NCI-H1417 treated with DMSO at 0.1 percent for 48 hours (cell line): ENCODE measurements at regions not wholly inside any gene's neighbourhood (a gene's known extent, or its start where the extent isn't known, plus 50 kb on each side); places are given as distances from the start of the nearest gene placed in this dataset.

Experiments
- DNase-seq: peaks from one replicate; lab custom pipeline; 2025; lab: John Stamatoyannopoulos, UW

GRCh38 chr12:77299001-77299400 lies 233.6 kb upstream of the E2F7 start:
- no peak for DNase-seq

DNA sequence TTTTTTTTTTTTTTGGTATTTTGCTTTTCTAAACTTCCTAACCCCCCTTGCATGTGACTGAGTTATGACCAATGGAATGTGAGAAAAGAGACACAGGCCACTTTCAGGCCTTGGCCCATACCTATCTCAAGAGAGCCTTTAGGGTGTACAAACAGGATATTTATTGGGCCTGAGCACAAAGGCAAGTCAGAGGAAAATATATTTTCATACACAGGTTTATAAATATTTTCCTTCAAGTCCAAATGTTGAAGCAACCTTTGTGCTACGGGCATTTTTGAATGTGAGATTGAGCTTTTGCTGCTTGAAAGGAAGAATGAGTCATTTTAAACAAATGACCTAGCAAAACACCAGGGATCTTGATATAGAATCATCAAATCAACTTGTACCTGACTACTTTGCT lies 228.6 kb upstream of the E2F7 start:
- DNase-seq: no peak

- DNase-seq: no peak
Measured at GRCh38 chr12:77274926-77275325, 209.6 kb upstream of the E2F7 start.

GRCh38 chr12:77273898-77274297 lies 208.5 kb upstream of the E2F7 start:
- no peak for DNase-seq

- DNase-seq: no peak
Measured at GRCh38 chr12:77256956-77257355, 191.6 kb upstream of the E2F7 start.

DNA sequence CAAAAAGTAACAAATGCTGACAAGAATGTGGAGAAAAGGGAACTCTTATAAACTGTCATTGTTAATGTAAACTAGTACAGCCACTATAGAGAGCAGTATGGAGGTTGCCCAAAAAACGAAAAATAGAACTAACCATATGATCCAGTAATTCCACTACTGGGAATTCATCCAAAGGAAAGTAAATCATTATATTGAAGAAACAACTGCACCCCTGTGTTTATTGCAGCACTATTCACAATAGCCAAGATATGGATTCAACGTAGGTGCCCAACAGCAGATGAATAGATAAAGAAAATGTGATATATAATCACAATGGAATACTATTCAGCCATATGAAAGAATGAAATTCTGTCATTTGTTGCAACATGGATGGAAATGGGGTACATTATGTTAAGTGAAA lies 188.0 kb upstream of the E2F7 start:
- DNase-seq: no peak

GRCh38 chr12:77251799-77252198 lies 186.4 kb upstream of the E2F7 start:
- no peak for DNase-seq

GRCh38 chr12:77249892-77250291 lies 184.5 kb upstream of the E2F7 start:
- DNase-seq: no peak

- no peak for DNase-seq
Measured at GRCh38 chr12:77248036-77248435, 182.7 kb upstream of the E2F7 start.

- DNase-seq: no peak
Measured at GRCh38 chr12:77247542-77247941, 182.2 kb upstream of the E2F7 start.

GRCh38 chr12:77243345-77243744 lies 178.0 kb upstream of the E2F7 start:
- DNase-seq: no peak

- no peak for DNase-seq
Measured at GRCh38 chr12:77239617-77240016, 174.2 kb upstream of the E2F7 start.

- DNase-seq: no peak
Measured at GRCh38 chr12:77238335-77238734, 173.0 kb upstream of the E2F7 start.

- DNase-seq: no peak
Measured at GRCh38 chr12:77237896-77238295, 172.5 kb upstream of the E2F7 start.

GRCh38 chr12:77236066-77236465 lies 170.7 kb upstream of the E2F7 start:
- no peak for DNase-seq

- DNase-seq: no peak
Measured at GRCh38 chr12:77232045-77232444, 166.7 kb upstream of the E2F7 start.

DNA sequence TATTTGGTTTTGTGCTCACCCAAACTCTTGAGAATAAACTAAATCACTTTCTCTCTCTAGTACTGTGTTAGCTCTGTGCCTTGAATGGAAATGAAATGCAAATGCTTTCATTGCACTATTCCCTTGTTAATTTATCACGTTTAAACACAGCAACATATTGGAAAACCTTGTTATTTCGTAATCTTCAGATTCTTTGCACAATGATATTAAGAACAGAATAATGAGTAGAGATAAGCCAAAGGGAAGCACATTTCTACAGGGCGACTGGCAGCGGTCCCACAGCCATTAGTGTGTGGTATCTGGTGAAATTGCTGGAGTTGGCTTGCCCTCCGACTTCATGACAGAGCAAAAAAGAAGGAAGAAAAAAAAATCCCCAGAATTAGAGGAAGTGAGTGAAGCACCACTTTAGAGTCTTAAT lies 166.1 kb upstream of the E2F7 start:
- DNase-seq: no peak

DNA sequence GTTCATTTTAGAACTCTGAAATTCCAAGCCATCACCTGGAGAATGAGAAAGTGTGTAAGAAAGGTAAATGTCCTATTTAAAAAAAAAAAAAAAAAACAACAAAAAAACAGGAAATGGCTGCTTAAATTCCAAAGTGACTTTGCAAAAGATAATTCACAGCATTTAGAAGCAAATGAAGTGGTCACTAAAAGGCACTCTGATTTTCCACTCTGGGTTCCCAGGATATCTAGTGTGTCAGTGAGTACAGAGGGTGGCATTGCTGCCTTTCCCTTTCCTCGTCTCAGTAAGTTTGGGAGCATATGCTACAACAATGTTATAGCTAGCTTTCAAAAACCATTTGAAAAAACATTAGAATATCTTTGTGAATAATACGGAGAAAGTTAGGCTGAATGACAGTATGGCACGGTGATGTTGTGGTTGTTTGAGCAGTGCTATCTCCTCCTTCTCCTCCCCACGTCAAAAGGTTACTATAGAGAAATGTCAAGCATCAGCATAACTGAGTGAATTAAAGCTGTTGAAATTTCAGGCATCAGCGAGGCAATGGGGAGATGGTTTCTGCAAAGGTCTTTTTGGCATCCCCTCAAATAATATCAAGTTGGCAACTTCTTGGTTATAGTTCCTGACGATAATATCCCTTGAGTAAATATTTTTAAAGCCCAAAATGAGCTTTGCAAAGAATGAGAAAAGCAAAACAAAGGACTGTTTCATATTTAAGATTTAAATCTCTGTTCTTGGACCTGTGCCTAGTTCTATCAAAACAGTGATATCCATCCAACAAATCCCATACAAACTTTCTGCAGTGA lies 164.5 kb upstream of the E2F7 start:
- DNase-seq: no peak

DNA sequence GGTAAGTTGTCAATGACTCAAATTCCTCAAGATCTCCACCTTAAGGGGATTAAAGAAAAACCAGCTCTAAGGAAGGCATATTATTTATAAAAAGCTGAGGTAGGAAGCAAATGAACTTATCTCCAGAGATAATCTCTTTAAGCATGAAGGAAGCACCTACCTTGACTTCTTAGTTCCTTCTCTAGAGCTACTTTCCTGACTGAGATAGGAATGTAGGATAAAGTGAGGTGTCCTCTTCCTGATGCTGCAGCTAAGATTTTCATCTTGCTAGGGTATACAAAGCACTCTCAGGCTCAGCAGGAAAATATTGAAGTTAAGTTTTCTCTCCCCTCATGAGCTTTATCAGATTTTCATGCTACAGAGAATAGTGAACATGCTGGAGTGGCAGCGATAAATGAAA lies 163.0 kb upstream of the E2F7 start:
- no peak for DNase-seq

GRCh38 chr12:77226368-77226767 lies 161.0 kb upstream of the E2F7 start:
- DNase-seq: no peak

DNA sequence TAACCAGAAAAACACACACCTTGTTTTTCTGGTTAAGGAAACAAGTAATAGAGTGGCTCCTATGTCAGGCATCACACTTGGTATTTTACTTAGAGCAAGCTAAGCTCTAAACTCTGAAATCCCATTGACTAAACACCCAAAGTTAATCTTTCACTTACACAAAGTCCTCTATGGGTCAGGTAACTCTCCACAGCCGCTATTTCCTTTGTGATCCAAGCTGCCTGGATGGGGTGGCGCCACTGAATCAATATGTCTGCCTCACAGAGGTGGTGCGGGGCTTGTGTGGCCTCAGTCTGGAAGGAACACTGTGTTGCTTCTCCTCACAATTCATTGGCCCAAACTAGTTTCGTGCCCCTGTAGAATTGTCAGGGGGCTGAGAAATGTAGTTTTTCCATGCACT lies 160.0 kb upstream of the E2F7 start:
- no peak for DNase-seq

DNA sequence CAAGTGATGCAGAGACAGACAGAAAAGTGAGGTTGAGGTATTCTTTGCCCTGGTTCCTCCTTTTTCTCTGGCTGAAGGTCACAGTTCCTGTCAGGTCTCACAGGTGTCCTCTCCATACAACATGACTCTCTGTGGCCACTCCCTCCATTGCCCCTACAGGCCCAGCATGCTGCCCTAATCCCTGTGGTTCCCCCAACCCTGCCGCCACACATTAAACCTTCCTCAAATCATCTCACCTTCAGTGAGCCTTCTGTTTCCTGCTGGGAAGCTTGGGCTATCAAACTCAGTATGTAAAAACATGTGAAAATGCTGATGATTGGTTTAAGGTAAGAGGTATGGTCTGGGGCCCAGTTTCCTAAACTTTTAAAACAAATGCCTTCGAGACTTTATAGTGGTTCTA lies 159.0 kb upstream of the E2F7 start:
- no peak for DNase-seq

GRCh38 chr12:77222336-77222735 lies 157.0 kb upstream of the E2F7 start:
- DNase-seq: no peak

- no peak for DNase-seq
Measured at GRCh38 chr12:77220586-77220985, 155.2 kb upstream of the E2F7 start.
